ENCODE measurements at regions not wholly inside any gene's neighbourhood (a gene's known extent, or its start where the extent isn't known, plus 50 kb on each side); places are given as distances from the start of the nearest gene placed in this dataset.
"Not testable (repeated sequence)": the region's sequence is repeated elsewhere in the genome, so short reads cannot be mapped to it uniquely, and the experiment has no call there.

- no peak for TF ChIP-seq CTCF (conservative IDR thresholded peaks at IDR 0.05; ENCODE audit: low read depth, low read length)
- no peak overlapping the region for H3K4me3 ChIP-seq (ENCODE audit: low read depth, low read length)
- DNase-seq (ENCODE audit: low read depth) = no peak
Measured at GRCh38 chr3:4234889-4235288, 68.3 kb upstream of the SETMAR start.

GRCh38 chr3:4235690-4236089 lies 67.5 kb upstream of the SETMAR start:
- H3K4me3 ChIP-seq (ENCODE audit: low read depth, low read length) = no peak overlapping the region
- no peak for DNase-seq (ENCODE audit: low read depth)
- no peak for TF ChIP-seq CTCF (conservative IDR thresholded peaks at IDR 0.05; ENCODE audit: low read depth, low read length)

- TF ChIP-seq CTCF (conservative IDR thresholded peaks at IDR 0.05; ENCODE audit: low read depth, low read length) = no peak
- DNase-seq (ENCODE audit: low read depth) = no peak
- H3K4me3 ChIP-seq (ENCODE audit: low read depth, low read length) = no peak overlapping the region
Measured at GRCh38 chr3:4241595-4242170, 61.5 kb upstream of the SETMAR start.

GRCh38 chr3:4245671-4246070 lies 57.5 kb upstream of the SETMAR start:
- no peak for DNase-seq (ENCODE audit: low read depth)
- no peak overlapping the region for H3K4me3 ChIP-seq (ENCODE audit: low read depth, low read length)
- no peak for TF ChIP-seq CTCF (conservative IDR thresholded peaks at IDR 0.05; ENCODE audit: low read depth, low read length)

- DNase-seq (ENCODE audit: low read depth) = no peak
- TF ChIP-seq CTCF (conservative IDR thresholded peaks at IDR 0.05; ENCODE audit: low read depth, low read length) = no peak
- no peak overlapping the region for H3K4me3 ChIP-seq (ENCODE audit: low read depth, low read length)
Measured at GRCh38 chr3:4247391-4247790, 55.8 kb upstream of the SETMAR start.

- no peak for TF ChIP-seq CTCF (conservative IDR thresholded peaks at IDR 0.05; ENCODE audit: low read depth, low read length)
Measured at GRCh38 chr3:4250064-4250463, 53.1 kb upstream of the SETMAR start.

GRCh38 chr3:4251412-4251811 lies 51.8 kb upstream of the SETMAR start:
- DNase-seq (ENCODE audit: low read depth) = no peak
- no peak overlapping the region for H3K4me3 ChIP-seq (ENCODE audit: low read depth, low read length)
- TF ChIP-seq CTCF (conservative IDR thresholded peaks at IDR 0.05; ENCODE audit: low read depth, low read length) = no peak

More at GRCh38 chr3:4250064-4250463, 53.1 kb upstream of the SETMAR start:
- no peak overlapping the region for H3K4me3 ChIP-seq (ENCODE audit: low read depth, low read length)
- DNase-seq (ENCODE audit: low read depth) = no peak

- DNase-seq (ENCODE audit: low read depth); H3K4me3 ChIP-seq (ENCODE audit: low read depth, low read length): not testable (repeated sequence)
Measured at GRCh38 chr3:4253072-4253832, 49.9 kb upstream of the SETMAR start.
